T-helper 2 cell (primary cell): ENCODE measurements at regions not wholly inside any gene's neighbourhood (a gene's known extent, or its start where the extent isn't known, plus 50 kb on each side); places are given as distances from the start of the nearest gene placed in this dataset.
"Not testable (repeated sequence)": the region's sequence is repeated elsewhere in the genome, so short reads cannot be mapped to it uniquely, and the experiment has no call there.

Source experiments
- DNase-seq, 5 experiments: peaks; one replicate each; pipeline versions ENCODE4 v3.0.0 to v3.0.0-alpha.2; 2012 to 2022

DNA sequence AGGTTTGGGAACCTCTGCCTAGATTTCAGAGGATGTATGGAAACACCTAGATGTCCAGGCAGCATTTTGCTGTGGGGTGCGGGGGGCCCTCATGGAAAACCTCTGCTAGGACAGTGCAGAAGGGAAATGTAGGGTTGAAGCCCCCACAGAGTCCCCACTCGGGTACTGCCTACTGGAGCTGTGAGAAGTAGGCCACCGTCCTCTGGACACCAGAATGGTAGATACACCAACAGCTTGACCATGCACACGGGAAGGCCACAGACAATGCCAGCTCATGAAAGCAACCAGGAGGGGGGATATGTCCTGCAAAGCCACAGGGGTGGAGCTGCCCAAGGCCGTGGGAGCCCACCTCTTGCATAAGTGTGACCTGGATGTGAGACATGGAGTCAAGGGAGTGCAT lies 1336.5 kb downstream of the SPATA31A7 start:
- not testable (repeated sequence) for DNase-seq

DNA sequence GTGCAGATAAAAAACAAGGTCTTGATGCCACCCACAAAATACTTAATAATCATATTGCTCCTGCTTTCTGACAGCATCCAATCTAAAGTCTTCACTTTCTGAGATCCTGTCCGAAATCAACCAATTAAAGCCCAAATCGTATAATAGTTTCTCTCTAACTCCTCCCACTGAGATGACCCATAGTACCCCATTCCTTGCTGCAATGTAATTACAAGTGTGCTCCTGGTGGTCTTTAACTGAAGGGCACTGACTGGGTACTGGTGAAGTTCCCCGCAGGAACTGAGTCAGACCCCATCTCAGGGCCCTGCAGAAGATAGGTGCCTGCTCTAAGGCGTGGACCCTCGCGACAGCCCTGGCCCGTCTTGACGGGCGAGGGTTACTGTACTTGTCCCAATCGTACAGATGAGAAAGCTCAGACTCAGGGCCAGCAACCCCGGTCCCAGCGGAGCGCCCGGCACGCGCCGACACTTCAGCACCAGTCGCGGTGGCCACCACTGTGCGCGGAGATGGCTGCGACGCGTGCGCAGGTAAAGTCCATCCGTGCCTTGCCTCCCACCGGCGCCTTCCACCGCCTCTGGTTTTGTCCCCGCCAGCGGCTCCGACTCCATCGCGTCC lies 1342.4 kb downstream of the SPATA31A7 start:
- not testable (repeated sequence) for DNase-seq

DNA sequence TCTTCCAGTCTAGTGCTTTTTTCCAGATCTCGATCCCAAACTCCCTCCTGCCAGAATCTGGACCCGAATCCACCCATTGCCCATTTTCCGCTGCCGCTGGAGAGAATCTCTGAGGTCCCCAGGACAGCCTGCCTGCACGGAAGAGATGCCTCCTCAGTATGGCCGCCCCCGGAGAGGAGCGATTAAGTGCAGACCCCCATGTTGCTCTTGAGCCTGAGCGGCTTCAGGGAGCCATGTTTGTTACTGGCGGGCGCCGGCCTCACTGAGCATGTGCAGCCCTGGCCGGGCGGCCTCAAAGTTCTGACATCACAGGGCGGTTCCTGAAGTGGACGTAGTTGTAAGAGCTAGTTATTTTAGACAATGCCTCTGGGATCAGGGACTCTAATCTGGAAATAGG lies 1342.9 kb downstream of the SPATA31A7 start:
- DNase-seq: not testable (repeated sequence)

DNA sequence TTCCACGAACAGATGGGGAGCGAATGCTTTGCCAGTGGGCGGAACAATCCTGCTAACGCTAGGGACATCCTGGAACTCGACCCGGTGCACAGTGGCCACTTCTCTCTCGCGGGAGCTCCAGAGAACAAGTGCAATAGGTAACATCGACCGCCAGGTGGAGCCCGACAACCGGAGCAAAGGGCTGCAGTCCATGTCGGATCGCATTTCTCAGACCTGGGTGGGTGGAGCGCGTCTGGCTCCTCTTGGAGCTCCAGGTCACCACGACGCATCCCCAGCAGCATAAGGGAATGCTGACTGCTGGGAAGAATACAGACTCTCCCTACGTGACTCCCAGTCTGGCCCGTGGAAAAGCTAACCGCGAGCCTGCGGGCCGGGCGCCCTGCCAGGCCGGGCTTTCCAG lies 1360.7 kb downstream of the SPATA31A7 start:
- not testable (repeated sequence) for DNase-seq

DNA sequence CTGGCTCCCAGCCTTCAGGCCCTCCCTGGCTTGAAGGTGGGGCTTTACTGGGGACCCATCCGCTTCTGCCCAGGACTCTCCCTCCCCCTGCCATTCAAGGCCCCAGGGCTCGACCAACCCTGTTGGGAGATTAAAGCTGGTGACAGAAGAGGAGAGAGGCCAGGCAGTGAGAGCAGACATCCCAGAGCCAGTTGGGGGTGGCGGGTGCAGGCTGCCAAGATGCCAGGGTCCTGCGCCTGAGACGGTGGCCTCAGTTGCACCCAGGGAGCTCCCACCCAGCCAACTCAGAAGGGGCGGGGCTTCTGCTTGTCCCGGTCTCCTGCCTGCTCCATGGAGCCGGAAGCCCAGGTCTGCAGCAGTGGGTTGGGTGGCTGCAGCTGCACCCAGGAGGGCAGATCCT lies 1370.8 kb downstream of the SPATA31A7 start:
- DNase-seq: peak in 1 of 5 experiments; percentile 1

DNA sequence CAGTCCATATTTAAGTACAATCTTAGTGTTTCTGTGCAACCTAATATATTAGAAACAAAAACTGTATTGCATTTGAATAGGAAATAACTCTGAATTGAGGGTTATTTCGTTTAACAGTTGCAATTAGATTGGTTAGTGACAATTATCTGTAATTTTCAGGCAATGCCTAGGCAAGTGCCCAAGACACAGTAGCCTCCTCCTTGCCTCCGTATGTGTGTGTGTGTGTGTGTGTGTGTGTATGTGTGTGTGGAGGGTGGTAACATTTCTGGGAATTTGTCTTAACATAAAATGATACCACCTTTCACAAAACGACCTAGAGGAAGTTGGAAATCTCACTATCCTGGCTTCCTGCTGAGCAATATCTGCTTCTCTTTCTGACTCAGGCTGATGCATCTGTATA lies 1375.3 kb downstream of the SPATA31A7 start:
- DNase-seq: not testable (repeated sequence)

DNA sequence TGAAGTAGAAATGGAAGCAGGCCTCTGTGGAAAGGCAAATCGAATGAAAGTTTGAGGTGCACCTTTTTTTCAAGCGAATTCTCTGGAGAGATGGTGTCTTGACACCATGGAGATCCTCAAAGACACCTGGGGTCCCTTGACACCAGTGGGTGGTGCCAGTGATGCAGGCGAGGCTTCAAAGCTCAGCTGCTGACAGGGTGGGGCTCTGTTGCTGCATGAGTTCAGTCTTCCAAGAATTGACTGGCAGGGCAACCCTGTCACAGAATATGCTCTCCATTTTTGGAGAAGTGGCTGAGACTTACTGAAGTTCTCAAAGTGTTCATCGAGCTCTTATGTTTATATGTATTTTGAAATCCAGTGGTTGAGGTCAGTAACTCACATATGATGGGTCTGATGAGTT lies 1376.6 kb downstream of the SPATA31A7 start:
- not testable (repeated sequence) for DNase-seq

DNA sequence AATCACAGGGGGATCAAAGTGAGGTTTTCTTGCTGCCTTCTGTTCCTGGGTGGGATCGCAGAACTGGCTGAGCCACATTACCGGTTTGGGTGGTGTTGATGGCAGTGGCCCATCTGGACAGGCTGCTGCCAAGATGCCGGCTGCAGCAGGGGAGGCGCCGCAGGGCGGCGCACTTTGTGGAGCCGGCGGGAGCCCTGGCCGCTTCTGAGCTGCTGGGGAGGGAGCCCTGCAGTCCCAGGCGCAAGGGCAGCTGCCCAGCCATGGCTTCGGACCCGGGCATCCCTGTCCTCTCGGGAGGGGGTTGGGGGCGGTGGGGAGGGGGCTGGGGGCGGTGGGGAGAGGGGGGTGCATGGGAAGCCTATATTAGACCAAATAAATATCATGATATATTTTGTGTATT lies 1407.3 kb downstream of the SPATA31A7 start:
- DNase-seq: not testable (repeated sequence)
